Loucy (cell line): ENCODE measurements at regions not wholly inside any gene's neighbourhood (a gene's known extent, or its start where the extent isn't known, plus 50 kb on each side); places are given as distances from the start of the nearest gene placed in this dataset.

Experiments used
- H2AFZ ChIP-seq: fragments of 200-600 bp; sonication (generic); 2 replicates; pipeline ENCODE4 v1.6.0; 2016; ENCODE audit warnings: antibody characterized with exemption, mild to moderate bottlenecking, low read length, moderate library complexity
- H3F3A ChIP-seq: fragments of 200-600 bp; 2 replicates; pipeline ENCODE4 v1.6.0; 2016; ENCODE audit warnings: antibody characterized with exemption, low read depth, mild to moderate bottlenecking
- H3K27me3 ChIP-seq: fragments of 200-600 bp; sonication (generic); 2 replicates; pipeline ENCODE4 v1.6.1; 2014; ENCODE audit warnings: low read length, mild to moderate bottlenecking; ENCODE audit not compliant: insufficient read depth, poor library complexity, severe bottlenecking
- H3K36me3 ChIP-seq: fragments of 200-600 bp; sonication (generic); 2 replicates; pipeline ENCODE4 v1.6.1; 2016; ENCODE audit warnings: low read length; ENCODE audit not compliant: insufficient read depth
- H3K4me1 ChIP-seq: fragments of 200-600 bp; sonication (generic); 2 replicates; pipeline ENCODE4 v1.5.1; 2014; ENCODE audit warnings: low read length, mild to moderate bottlenecking; ENCODE audit not compliant: insufficient read depth, poor library complexity, severe bottlenecking
- H3K4me2 ChIP-seq: fragments of 200-600 bp; sonication (generic); 2 replicates; pipeline ENCODE4 v1.6.0; 2014; ENCODE audit warnings: antibody characterized with exemption, low read length, low read depth, mild to moderate bottlenecking; ENCODE audit not compliant: poor library complexity, severe bottlenecking
- H3K4me3 ChIP-seq: fragments of 200-600 bp; sonication (generic); 2 replicates; pipeline ENCODE4 v1.5.1; 2014; ENCODE audit warnings: low read length, mild to moderate bottlenecking, mixed read lengths; ENCODE audit not compliant: poor library complexity, severe bottlenecking
- H3K79me2 ChIP-seq: fragments of 200-600 bp; sonication (generic); 2 replicates; pipeline ENCODE4 v1.6.1; 2014; ENCODE audit warnings: low read length; ENCODE audit not compliant: insufficient read depth
- H3K9ac ChIP-seq: fragments of 200-600 bp; sonication (generic); 2 replicates; pipeline ENCODE4 v1.6.0; 2014; ENCODE audit warnings: mild to moderate bottlenecking, low read depth, low read length, moderate library complexity; ENCODE audit not compliant: poor library complexity, severe bottlenecking
- H3K9me2 ChIP-seq: fragments of 200-600 bp; sonication (generic); replicated peaks from 2 replicates; pipeline ENCODE4 v1.6.1; 2016; ENCODE audit warnings: low read depth, low read length, mixed read lengths
- H3K9me3 ChIP-seq: fragments of 200-600 bp; sonication (generic); 2 replicates; pipeline ENCODE4 v1.6.1; 2014; ENCODE audit warnings: mild to moderate bottlenecking, antibody characterized with exemption, low read length, low read depth; ENCODE audit not compliant: insufficient read depth
- H4K20me1 ChIP-seq: fragments of 200-600 bp; sonication (generic); 2 replicates; pipeline ENCODE4 v1.6.0; 2014; ENCODE audit warnings: antibody characterized with exemption, low read length, mild to moderate bottlenecking; ENCODE audit not compliant: insufficient read depth, poor library complexity, severe bottlenecking
- EZH2phosphoT487 ChIP-seq: fragments of 200-600 bp; IDR thresholded peaks from 2 replicates; pipeline ENCODE4 v1.6.1; 2018; ENCODE audit warnings: antibody characterized with exemption, mild to moderate bottlenecking, moderate library complexity, borderline replicate concordance
- TF ChIP-seq, protein P1 (sequence below): fragments of 200-600 bp; sonication (generic); conservative IDR thresholded peaks from 2 replicates; pipeline ENCODE4 v1.5.1; 2014; ENCODE audit warnings: mild to moderate bottlenecking, antibody characterized with exemption, low read length

DNA sequence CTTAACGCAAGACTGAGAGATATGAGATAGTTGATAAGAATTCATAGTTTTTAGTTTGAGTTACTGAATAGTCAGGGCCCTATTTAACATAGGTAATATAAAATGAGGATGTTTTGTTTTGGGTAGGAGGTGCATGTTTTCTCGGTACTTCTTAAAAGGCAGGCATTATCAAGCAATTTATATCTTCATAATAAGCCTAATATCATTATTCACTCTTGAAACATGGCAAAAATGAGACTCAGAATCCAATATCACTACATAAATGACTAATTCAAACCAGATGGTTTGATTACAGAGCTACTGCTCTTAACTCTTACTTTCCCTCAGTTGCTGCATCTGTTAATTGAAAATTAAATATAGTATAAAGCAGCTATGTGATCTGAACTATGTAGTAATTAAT is 2038.7 kb downstream of the EFNA5 start:
- Histone ChIP-seq H4K20me1 (no peaks in the 10 kb centered on the region), H3K36me3 (no peaks in the 10 kb centered on the region), H3K9me2 (no peaks in the 10 kb centered on the region), H3K79me2 (no peaks in the 10 kb centered on the region), H3F3A (no peaks in the 10 kb centered on the region), H3K9me3 (no peaks in the 10 kb centered on the region), H3K4me1 (no peaks in the 10 kb centered on the region), H3K4me2 (no peak overlapping the region), H2AFZ (no peak overlapping the region), H3K9ac (no peak overlapping the region), H3K4me3 (no peak overlapping the region), H3K27me3 (no peaks in the 10 kb centered on the region)
- TF ChIP-seq, protein P1, sequence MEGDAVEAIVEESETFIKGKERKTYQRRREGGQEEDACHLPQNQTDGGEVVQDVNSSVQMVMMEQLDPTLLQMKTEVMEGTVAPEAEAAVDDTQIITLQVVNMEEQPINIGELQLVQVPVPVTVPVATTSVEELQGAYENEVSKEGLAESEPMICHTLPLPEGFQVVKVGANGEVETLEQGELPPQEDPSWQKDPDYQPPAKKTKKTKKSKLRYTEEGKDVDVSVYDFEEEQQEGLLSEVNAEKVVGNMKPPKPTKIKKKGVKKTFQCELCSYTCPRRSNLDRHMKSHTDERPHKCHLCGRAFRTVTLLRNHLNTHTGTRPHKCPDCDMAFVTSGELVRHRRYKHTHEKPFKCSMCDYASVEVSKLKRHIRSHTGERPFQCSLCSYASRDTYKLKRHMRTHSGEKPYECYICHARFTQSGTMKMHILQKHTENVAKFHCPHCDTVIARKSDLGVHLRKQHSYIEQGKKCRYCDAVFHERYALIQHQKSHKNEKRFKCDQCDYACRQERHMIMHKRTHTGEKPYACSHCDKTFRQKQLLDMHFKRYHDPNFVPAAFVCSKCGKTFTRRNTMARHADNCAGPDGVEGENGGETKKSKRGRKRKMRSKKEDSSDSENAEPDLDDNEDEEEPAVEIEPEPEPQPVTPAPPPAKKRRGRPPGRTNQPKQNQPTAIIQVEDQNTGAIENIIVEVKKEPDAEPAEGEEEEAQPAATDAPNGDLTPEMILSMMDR = no peak
- TF ChIP-seq EZH2phosphoT487 = no peak

DNA sequence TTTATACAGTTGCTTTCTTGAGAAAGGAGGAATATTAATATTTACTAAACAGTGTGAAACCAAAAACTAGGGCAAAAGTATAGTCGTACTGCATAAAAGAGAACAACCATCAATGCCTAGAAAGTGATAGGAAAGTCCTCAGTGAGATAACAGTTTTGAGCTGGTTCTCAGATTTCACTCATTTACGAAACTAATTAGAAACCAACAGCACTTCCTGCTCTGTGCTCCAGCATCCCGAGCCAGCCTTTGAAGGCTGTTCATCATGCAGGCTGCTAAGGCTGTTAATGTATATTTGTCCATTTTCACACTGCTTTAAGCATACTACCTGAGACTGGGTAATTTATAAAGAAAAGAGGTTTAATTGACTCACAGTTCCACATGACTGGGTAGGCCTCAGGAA is 2039.9 kb downstream of the EFNA5 start:
- H3K4me1 ChIP-seq = no peaks in the 10 kb centered on the region
- H3K4me3 ChIP-seq = no peak overlapping the region
- H2AFZ ChIP-seq = no peak overlapping the region

GRCh38 chr5:105619725-105620124 is 2051.0 kb downstream of the EFNA5 start:
- Histone ChIP-seq H3K9me3 (no peaks in the 10 kb centered on the region), H3K4me3 (no peak overlapping the region), H3K4me2 (no peak overlapping the region), H3K27me3 (no peaks in the 10 kb centered on the region), H3K79me2 (no peaks in the 10 kb centered on the region), H3K9me2 (no peaks in the 10 kb centered on the region), H2AFZ (no peak overlapping the region), H4K20me1 (no peaks in the 10 kb centered on the region), H3K36me3 (no peaks in the 10 kb centered on the region), H3F3A (no peaks in the 10 kb centered on the region), H3K4me1 (no peaks in the 10 kb centered on the region), H3K9ac (no peak overlapping the region)
- TF ChIP-seq EZH2phosphoT487 = no peak
- TF ChIP-seq, protein P1 = no peak

More for the DNA sequence above, 2039.9 kb downstream of the EFNA5 start:
- H3F3A ChIP-seq = no peaks in the 10 kb centered on the region
- no peaks in the 10 kb centered on the region for H3K27me3 ChIP-seq
- TF ChIP-seq EZH2phosphoT487 = no peak
- TF ChIP-seq, protein P1 = no peak
- H3K9me2 ChIP-seq = no peaks in the 10 kb centered on the region
- H4K20me1 ChIP-seq = no peaks in the 10 kb centered on the region
- no peak overlapping the region for H3K4me2 ChIP-seq
- H3K9me3 ChIP-seq = no peaks in the 10 kb centered on the region
- no peaks in the 10 kb centered on the region for H3K79me2 ChIP-seq
- no peak overlapping the region for H3K9ac ChIP-seq
- H3K36me3 ChIP-seq = no peaks in the 10 kb centered on the region
